Astrocyte (in vitro differentiated cells and primary cell): ENCODE measurements at regions not wholly inside any gene's neighbourhood (a gene's known extent, or its start where the extent isn't known, plus 50 kb on each side); places are given as distances from the start of the nearest gene placed in this dataset.

Experiments
- DNase-seq: peaks from one replicate; pipeline ENCODE4 v3.0.0-alpha.2; 2010; ENCODE audit warnings: low read depth
- FAIRE-seq: peaks from 2 replicates; lab custom pipeline; 2011; peaks lifted over from hg19 to GRCh38; lab: Jason Lieb, UNC
- H2AFZ ChIP-seq: 2 replicates; pipeline ENCODE4 v1.6.0; 2012; ENCODE audit warnings: low read depth, low read length, inconsistent platforms
- H3K27ac ChIP-seq: 2 replicates; pipeline ENCODE4 v1.5.1; 2011; ENCODE audit warnings: low read depth, low read length, inconsistent platforms
- H3K27me3 ChIP-seq: 2 replicates; pipeline ENCODE4 v1.6.0; 2011; ENCODE audit warnings: low read length, inconsistent platforms; ENCODE audit not compliant: insufficient read depth
- H3K36me3 ChIP-seq: 2 replicates; pipeline ENCODE4 v1.5.1; 2011; ENCODE audit warnings: low read length, inconsistent platforms; ENCODE audit not compliant: insufficient read depth
- H3K4me1 ChIP-seq: 2 replicates; pipeline ENCODE4 v1.5.1; 2011; ENCODE audit warnings: low read length, inconsistent platforms; ENCODE audit not compliant: insufficient read depth
- H3K4me2 ChIP-seq: 2 replicates; pipeline ENCODE4 v1.6.0; 2012; ENCODE audit warnings: low read length, inconsistent platforms
- H3K4me3 ChIP-seq: 2 replicates; pipeline ENCODE4 v1.5.1; 2011; ENCODE audit warnings: low read depth, mild to moderate bottlenecking, low read length, inconsistent platforms; ENCODE audit not compliant: insufficient read depth
- H3K79me2 ChIP-seq: 2 replicates; pipeline ENCODE4 v1.6.0; 2012; ENCODE audit warnings: mild to moderate bottlenecking, low read length, inconsistent platforms; ENCODE audit not compliant: insufficient read depth
- H3K9ac ChIP-seq: 2 replicates; pipeline ENCODE4 v1.6.0; 2012; ENCODE audit warnings: mild to moderate bottlenecking, low read length, inconsistent platforms
- H3K9me3 ChIP-seq: 2 replicates; pipeline ENCODE4 v1.5.1; 2012; ENCODE audit warnings: low read depth, mild to moderate bottlenecking, low read length, inconsistent platforms; ENCODE audit not compliant: insufficient read depth
- H4K20me1 ChIP-seq: 2 replicates; pipeline ENCODE4 v1.6.0; 2012; ENCODE audit warnings: low read length, inconsistent platforms; ENCODE audit not compliant: insufficient read depth
- H3K27ac Mint-ChIP-seq: one replicate; pipeline ENCODE4 v1.8.0; 2021; ENCODE audit warnings: mild to moderate bottlenecking, mixed read lengths; ENCODE audit not compliant: unreplicated experiment
- H3K27me3 Mint-ChIP-seq: one replicate; pipeline ENCODE4 v1.8.0; 2021; ENCODE audit warnings: low read depth, mixed read lengths; ENCODE audit not compliant: unreplicated experiment
- H3K36me3 Mint-ChIP-seq: one replicate; pipeline ENCODE4 v1.8.0; 2021; ENCODE audit warnings: low read depth, mixed read lengths; ENCODE audit not compliant: unreplicated experiment
- H3K4me1 Mint-ChIP-seq: one replicate; pipeline ENCODE4 v1.8.0; 2021; ENCODE audit warnings: low read depth, mixed read lengths; ENCODE audit not compliant: unreplicated experiment
- H3K4me3 Mint-ChIP-seq: one replicate; pipeline ENCODE4 v1.8.0; 2021; ENCODE audit warnings: mild to moderate bottlenecking, moderate library complexity, mixed read lengths; ENCODE audit not compliant: unreplicated experiment
- H3K9me3 Mint-ChIP-seq: one replicate; pipeline ENCODE4 v1.8.0; 2021; ENCODE audit warnings: mild to moderate bottlenecking, mixed read lengths; ENCODE audit not compliant: unreplicated experiment
- CTCF ChIP-seq: IDR thresholded peaks from 2 replicates; pipeline ENCODE4 v1.5.1; 2011; ENCODE audit warnings: low read depth, mild to moderate bottlenecking, inconsistent platforms, low read length, moderate library complexity; ENCODE audit not compliant: insufficient read depth
- EZH2 ChIP-seq: IDR thresholded peaks from 2 replicates; pipeline ENCODE4 v1.6.1; 2012; ENCODE audit warnings: mild to moderate bottlenecking, low read length, inconsistent platforms; ENCODE audit not compliant: insufficient read depth

GRCh38 chr7:1292972-1293830 is 60.5 kb downstream of the UNCX start:
- no peak for DNase-seq
- no peak for FAIRE-seq
- Histone ChIP-seq H3K36me3 (no peaks in the 10 kb centered on the region), H3K9me3 (no peaks in the 10 kb centered on the region), H4K20me1 (no peaks in the 10 kb centered on the region), H3K4me2 (no peak overlapping the region), H3K79me2 (no peaks in the 10 kb centered on the region), H3K27ac (no peak overlapping the region), H3K4me1 (no peaks in the 10 kb centered on the region), H3K27me3 (peaks cover 34% of the 10 kb centered on the region), H3K4me3 (no peak overlapping the region), H3K9ac (no peak overlapping the region), H2AFZ (no peak overlapping the region)
- H3K4me1 Mint-ChIP-seq = no peaks in the 10 kb centered on the region
- H3K27ac Mint-ChIP-seq = no peak overlapping the region
- no peak for TF ChIP-seq CTCF
- TF ChIP-seq EZH2 = no peak
- no peak overlapping the region for H3K4me3 Mint-ChIP-seq
- peaks cover 29% of the 10 kb centered on the region for H3K27me3 Mint-ChIP-seq
- no peaks in the 10 kb centered on the region for H3K9me3 Mint-ChIP-seq
- no peaks in the 10 kb centered on the region for H3K36me3 Mint-ChIP-seq

GRCh38 chr7:1293950-1294411 is 61.3 kb downstream of the UNCX start:
- Histone ChIP-seq H3K9me3 (no peaks in the 10 kb centered on the region), H3K27ac (no peak overlapping the region), H3K4me2 (no peak overlapping the region), H3K9ac (no peak overlapping the region), H3K36me3 (no peaks in the 10 kb centered on the region), H3K4me3 (no peak overlapping the region), H3K79me2 (no peaks in the 10 kb centered on the region), H3K27me3 (peaks cover 31% of the 10 kb centered on the region), H3K4me1 (no peaks in the 10 kb centered on the region), H2AFZ (no peak overlapping the region), H4K20me1 (no peaks in the 10 kb centered on the region)
- FAIRE-seq (no peak), DNase-seq (no peak)
- Mint-ChIP-seq H3K27ac (no peak overlapping the region), H3K4me1 (no peaks in the 10 kb centered on the region), H3K4me3 (no peak overlapping the region), H3K36me3 (no peaks in the 10 kb centered on the region), H3K27me3 (peaks cover 33% of the 10 kb centered on the region), H3K9me3 (no peaks in the 10 kb centered on the region)
- TF ChIP-seq EZH2 (no peak), CTCF (no peak)

- Histone ChIP-seq H3K27me3 (peaks cover 15% of the 10 kb centered on the region), H3K4me2 (no peak overlapping the region), H3K4me3 (no peak overlapping the region), H2AFZ (no peak overlapping the region), H3K9ac (no peak overlapping the region), H3K27ac (no peak overlapping the region), H3K9me3 (no peaks in the 10 kb centered on the region), H3K36me3 (no peaks in the 10 kb centered on the region), H3K79me2 (no peaks in the 10 kb centered on the region), H4K20me1 (no peaks in the 10 kb centered on the region), H3K4me1 (no peaks in the 10 kb centered on the region)
- no peaks in the 10 kb centered on the region for H3K9me3 Mint-ChIP-seq
- H3K27me3 Mint-ChIP-seq = peaks cover 24% of the 10 kb centered on the region
- TF ChIP-seq CTCF = no peak
- no peak for TF ChIP-seq EZH2
- DNase-seq (no peak), FAIRE-seq (no peak)
- no peaks in the 10 kb centered on the region for H3K36me3 Mint-ChIP-seq
- no peaks in the 10 kb centered on the region for H3K4me1 Mint-ChIP-seq
- H3K4me3 Mint-ChIP-seq = no peak overlapping the region
- H3K27ac Mint-ChIP-seq = no peak overlapping the region
These were observed 63.2 kb downstream of the UNCX start for GRCh38 chr7:1295776-1296355.
